ENCODE measurements at regions not wholly inside any gene's neighbourhood (a gene's known extent, or its start where the extent isn't known, plus 50 kb on each side); places are given as distances from the start of the nearest gene placed in this dataset.

- peak; percentile 33 for TF ChIP-seq CTCF (IDR thresholded peaks at IDR 0.05)
- H3K9me3 ChIP-seq = peaks cover 3% of the 10 kb centered on the region
- no peak for ATAC-seq
- H3K4me3 ChIP-seq = peak overlapping the region; percentile 21
- no peak overlapping the region for H3K27ac ChIP-seq
- H3K27me3 ChIP-seq (ENCODE audit: low read depth) = no peaks in the 10 kb centered on the region
- DNase-seq = no peak
- no peaks in the 10 kb centered on the region for H3K4me1 ChIP-seq
- intact Hi-C loops (cut with DNase I) = no loop called here
- H3K36me3 ChIP-seq = no peaks in the 10 kb centered on the region
Observed at GRCh38 chr17:43324205-43324893, 74.4 kb upstream of the ARL4D start.

GRCh38 chr17:43319293-43320124 lies 79.3 kb upstream of the ARL4D start:
- H3K27me3 ChIP-seq (ENCODE audit: low read depth) = no peaks in the 10 kb centered on the region
- peaks cover 3% of the 10 kb centered on the region for H3K9me3 ChIP-seq
- no peak overlapping the region for H3K27ac ChIP-seq
- intact Hi-C loops (cut with DNase I) = no loop called here
- H3K4me3 ChIP-seq = no peak overlapping the region
- no peaks in the 10 kb centered on the region for H3K4me1 ChIP-seq
- ATAC-seq (no peak), DNase-seq (no peak)
- TF ChIP-seq CTCF (IDR thresholded peaks at IDR 0.05) = no peak
- no peaks in the 10 kb centered on the region for H3K36me3 ChIP-seq

GRCh38 chr17:43316522-43317142 lies 82.2 kb upstream of the ARL4D start:
- DNase-seq (no peak), ATAC-seq (no peak)
- H3K4me3 ChIP-seq = no peak overlapping the region
- no peaks in the 10 kb centered on the region for H3K27me3 ChIP-seq (ENCODE audit: low read depth)
- H3K36me3 ChIP-seq = no peaks in the 10 kb centered on the region
- H3K27ac ChIP-seq = no peak overlapping the region
- H3K9me3 ChIP-seq = peaks cover 3% of the 10 kb centered on the region
- TF ChIP-seq CTCF (IDR thresholded peaks at IDR 0.05) = no peak
- no peaks in the 10 kb centered on the region for H3K4me1 ChIP-seq
- intact Hi-C loops (cut with DNase I) = no loop called here

- H3K4me3 ChIP-seq = no peak overlapping the region
- H3K9me3 ChIP-seq = peaks cover 3% of the 10 kb centered on the region
- H3K27ac ChIP-seq = no peak overlapping the region
- no peaks in the 10 kb centered on the region for H3K27me3 ChIP-seq (ENCODE audit: low read depth)
- ATAC-seq (no peak), DNase-seq (no peak)
- intact Hi-C loops (cut with DNase I) = no loop called here
- H3K36me3 ChIP-seq = no peaks in the 10 kb centered on the region
- TF ChIP-seq CTCF (IDR thresholded peaks at IDR 0.05) = no peak
- no peaks in the 10 kb centered on the region for H3K4me1 ChIP-seq
Observed at GRCh38 chr17:43315858-43316521, 82.2 kb upstream of the RNU2-1 start.

GRCh38 chr17:43315369-43315768 lies 81.6 kb upstream of the RNU2-1 start:
- H3K9me3 ChIP-seq = peaks cover 3% of the 10 kb centered on the region
- H3K27ac ChIP-seq = no peak overlapping the region
- no peak overlapping the region for H3K4me3 ChIP-seq
- intact Hi-C loops (cut with DNase I) = no loop called here
- no peaks in the 10 kb centered on the region for H3K27me3 ChIP-seq (ENCODE audit: low read depth)
- DNase-seq (no peak), ATAC-seq (no peak)
- no peak for TF ChIP-seq CTCF (IDR thresholded peaks at IDR 0.05)
- no peaks in the 10 kb centered on the region for H3K4me1 ChIP-seq
- H3K36me3 ChIP-seq = no peaks in the 10 kb centered on the region

Data from lower lobe of right lung (tissue), 2 donors.